ENCODE measurements at regions not wholly inside any gene's neighbourhood (a gene's known extent, or its start where the extent isn't known, plus 50 kb on each side); places are given as distances from the start of the nearest gene placed in this dataset.

DNA sequence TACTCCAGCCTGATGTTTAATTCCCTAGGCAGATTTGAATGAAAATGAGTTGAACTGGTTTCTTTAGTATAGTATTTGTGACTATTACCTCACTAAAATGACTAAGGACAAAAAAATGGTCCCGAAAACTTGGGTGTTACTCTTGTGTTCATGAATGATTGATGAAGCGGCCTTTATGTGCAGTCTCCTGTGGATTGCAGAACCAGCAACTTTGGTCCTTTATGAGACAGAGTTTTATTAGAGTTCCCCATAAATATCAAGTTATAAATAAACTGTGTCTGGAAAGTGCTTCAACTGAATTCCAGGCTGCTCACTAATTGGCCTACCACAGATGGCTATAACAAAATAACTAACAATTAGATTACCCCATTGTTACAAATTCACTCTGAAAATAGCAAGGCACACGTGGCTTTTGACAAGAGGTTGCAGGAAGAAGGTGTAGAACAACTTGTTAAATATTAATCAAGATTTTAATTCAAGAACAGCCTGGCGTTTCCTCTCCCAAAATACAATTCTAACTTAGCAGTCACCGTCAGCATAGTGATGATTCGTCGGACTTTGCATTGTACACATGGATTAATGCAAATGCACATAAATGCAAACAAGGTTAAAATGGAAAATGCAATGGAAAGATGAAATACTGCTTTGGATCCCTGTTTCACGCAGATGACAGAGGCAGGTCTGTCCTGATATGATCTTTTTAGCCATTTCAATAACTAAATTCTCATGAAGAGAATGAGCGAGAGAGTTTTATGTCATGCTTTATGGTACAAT lies 567.3 kb upstream of the ZNF717 start:
- DNase-seq = no peak

DNA sequence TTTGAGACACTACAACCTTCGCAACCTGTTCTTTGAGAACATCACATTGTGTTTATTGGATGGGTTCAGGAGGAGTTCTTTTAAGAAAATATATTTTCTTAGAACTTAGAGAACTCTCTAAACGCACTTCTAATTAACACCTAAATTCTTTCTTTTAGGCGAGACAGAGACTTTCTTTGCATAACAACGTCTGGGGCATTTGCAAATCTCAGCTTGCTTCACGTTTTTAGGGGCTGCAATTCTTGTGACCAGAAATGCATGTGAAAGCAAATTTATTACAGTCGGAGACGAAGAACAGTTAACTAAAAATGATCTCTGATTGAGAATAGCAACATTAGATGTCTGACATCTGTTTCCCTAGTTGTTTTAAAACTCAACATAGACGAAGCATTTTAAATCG lies 568.3 kb upstream of the ZNF717 start:
- DNase-seq = no peak

DNA sequence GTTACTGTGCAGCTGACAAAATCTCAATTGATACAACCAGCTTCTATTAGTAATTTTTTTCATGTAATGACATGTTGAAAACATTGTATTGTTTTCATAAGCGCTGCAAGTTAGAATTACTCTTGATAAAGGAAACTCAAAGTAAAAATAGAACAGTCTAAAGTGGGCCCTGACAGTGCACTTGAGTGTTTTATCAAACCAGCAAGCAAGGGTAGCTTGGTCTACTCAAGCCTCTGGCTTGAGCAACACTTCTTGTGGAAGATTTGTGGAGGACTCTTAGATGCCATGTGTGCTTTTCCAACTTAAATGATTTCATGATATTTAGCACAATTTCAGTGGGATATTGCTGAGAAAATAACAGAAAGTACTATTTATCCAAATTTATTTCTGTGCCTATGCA lies 575.7 kb upstream of the ZNF717 start:
- DNase-seq = no peak

DNA sequence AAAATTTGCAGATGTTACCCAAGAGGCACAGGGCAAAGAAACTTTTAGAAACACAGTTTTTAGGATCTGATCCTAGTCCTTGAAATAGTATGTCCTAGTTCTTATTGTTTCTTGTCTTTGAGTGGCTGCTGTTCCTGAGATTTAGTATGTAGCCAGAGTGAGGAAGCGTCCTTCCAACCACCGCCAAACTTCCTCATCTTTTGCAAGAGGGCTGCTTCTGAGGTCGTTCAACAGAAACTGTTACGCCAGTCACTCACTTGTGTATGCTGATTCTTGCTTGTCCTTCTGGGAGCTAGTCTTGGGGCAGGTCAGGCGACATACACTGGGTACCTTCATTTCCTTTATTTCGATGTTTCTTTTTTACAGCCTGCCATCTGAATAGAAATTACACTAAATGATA lies 577.3 kb upstream of the ZNF717 start:
- no peak for DNase-seq

DNA sequence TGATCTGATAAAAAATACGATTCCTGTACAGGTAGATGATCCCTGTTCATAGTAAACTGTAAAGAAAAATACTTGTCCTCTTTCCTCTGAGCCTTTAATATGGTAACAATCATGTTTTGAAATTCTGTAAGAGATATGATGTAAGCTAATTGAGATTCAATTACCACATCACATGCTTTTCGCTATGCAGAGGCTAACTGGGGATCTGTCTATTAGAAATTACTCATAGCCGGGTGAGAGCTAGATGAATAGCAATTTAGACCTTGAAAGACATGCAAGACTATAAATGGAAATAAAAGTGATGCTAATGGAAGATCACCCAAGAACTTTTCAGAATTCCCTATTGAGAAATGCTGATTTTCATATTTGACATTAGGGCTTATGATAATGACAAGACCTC lies 579.9 kb upstream of the ZNF717 start:
- no peak for DNase-seq

DNA sequence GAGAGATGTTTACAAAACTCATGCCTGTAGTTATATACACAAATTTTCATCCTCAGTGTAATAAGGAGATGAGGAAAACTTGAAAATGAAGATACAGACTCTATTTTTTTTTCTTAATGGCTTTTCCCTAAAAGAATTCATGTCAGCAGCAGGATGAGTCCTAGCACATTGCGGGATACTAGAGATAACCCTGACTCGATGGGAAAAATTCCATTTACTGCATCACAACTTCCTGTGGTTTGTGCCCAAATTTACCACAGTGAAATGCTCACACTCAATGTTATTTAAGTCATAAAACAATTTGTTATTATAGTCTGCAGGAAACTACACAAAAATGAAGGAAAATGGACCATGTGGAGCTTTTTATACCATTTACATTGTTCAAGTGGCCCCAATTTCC lies 581.9 kb upstream of the ZNF717 start:
- DNase-seq = peak; percentile 53

DNA sequence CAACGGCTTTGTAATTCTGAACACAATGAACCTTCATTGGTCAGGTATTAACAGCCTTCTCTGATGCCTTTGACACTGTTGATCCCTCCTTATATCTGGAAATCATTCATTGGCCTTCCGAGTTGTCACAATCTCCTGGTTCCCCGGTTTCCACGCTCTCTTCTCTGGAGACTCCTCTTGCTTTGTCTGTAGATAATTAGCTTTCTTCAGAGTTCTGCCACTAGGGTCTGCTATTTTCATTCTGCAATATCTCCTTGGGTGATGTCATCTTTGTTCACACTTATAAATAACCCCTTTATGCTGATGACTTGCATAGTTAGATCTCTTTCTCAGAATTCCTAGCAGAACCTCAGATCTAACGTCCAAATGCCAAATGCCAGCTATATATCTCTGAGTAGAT lies 583.8 kb upstream of the ZNF717 start:
- DNase-seq = peak; percentile 23

DNA sequence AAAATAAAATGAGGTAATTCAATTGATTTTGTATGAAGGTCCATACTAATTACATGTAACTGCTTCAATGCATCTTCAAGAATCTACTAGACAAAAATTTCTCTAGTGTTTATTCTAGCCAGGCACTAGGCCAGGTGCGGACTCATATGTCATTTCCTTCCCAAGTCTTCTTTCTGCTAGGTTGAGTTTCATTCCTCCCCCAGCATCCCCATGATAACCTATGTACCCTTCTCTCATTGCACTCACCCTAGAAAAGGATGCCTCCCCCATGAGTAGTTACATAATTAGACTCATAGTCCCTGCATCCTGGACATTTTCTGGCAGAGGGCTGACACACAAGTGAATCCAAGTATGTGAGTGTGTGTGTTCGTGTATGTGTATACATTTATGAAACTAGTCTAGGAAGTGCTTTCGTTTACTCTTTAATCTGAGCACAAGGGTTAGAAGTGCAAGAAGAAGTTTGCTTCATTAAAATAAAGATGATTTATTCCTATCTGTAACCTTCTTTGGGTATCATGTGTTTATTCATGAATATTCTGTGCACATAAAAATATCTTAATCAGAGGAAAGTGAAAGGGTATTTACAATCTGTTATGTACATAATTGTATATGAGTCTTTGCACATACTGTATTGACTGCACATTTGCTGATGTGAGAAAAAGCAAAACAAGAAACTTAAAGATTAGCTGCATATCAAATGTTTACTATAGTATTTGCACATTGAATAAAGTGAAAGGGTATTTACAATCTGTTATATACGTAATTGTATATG lies 585.6 kb upstream of the ZNF717 start:
- no peak for DNase-seq

DNA sequence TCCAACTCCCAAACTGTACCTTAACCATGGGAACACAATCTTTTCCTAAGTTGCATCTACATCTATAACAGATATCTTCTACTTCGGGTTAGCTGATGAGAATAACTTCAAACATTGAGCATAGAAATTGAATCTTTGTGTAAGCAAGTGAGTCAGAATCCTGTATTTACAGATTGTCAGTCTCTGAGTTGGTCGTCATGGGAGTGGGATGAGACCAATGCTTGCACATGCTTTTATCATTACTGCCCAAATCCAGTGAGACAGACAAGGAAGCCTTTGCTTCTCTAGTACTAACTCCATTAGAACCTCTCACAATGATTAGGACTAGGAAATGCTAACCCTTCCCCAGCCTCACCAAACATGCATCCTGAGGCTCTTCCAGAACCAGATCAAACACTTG lies 587.1 kb upstream of the ZNF717 start:
- no peak for DNase-seq

DNA sequence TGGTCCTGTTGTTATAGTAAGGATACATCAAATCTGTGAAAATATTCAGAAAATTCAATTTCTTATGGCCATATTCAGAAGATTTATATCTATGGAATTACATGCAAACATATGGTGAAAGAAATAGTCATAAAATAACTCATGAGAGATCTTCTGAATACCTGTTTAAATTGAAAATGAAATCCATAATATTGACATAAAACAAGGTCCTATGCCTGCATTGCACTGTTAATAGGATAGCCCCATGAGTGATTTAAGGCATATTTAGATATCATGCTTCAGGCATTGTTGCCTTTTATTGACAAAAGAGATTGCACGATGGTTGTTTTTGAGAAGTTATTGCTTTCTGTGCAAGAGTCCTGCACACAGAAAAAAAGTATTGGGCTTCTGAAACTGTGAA lies 591.7 kb upstream of the ZNF717 start:
- DNase-seq = no peak

DNA sequence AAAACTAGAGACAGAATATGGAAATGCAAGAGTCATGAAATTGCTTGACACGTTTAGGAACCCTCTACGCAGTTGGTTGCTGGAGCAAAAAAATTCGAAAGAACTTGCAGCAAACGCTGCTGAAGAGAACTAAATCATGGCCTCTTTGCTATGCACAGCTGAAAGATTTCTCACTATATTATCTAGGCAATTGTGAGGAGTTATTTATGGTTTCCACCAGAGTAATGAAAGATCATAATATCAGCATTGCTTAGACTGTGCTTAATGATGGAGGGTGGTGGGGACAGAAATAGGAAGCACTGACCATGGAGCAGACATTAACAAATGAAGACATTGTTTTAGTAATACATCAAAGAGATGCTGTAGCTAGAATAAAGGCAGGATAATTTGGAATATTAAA lies 593.4 kb upstream of the ZNF717 start:
- DNase-seq = no peak

DNA sequence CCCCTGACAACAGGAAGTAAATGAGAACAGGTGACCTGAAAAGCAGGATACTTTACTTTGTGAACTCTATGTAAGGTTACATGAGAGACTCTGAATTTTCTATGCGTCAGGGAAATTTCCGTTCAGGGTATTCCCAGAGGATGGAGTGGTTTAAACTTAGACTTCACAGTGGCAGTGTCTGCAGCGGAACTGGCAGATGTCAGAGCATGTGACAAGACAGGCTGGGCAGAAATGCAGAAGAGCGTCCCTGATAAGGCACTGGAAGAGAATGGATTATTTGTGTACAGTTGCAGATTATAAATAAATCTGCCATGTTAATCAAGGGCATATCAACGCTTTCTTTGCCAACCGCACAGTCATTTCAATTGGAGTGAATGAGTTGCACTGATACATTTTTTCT lies 598.4 kb upstream of the ZNF717 start:
- DNase-seq = no peak

DNA sequence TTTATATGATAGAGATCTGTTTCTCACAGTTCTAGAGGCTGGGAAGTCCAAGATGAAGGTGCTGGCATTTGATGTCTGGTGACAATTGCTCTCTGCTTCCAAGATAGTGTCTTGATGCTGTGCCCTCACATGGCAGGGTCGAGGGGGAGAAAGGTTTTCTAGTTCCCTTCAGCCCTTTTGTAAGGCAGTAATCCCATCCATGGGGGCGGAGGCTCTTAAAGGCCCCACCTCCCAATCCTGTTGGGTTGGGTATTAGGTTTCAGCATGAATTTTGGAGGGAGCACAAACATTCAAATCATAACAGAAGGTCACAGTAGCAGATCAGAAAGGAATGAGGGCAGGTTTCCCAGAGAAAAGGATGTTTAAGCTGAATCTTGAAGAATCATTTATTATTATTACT lies 601.7 kb upstream of the ZNF717 start:
- DNase-seq = no peak

DNA sequence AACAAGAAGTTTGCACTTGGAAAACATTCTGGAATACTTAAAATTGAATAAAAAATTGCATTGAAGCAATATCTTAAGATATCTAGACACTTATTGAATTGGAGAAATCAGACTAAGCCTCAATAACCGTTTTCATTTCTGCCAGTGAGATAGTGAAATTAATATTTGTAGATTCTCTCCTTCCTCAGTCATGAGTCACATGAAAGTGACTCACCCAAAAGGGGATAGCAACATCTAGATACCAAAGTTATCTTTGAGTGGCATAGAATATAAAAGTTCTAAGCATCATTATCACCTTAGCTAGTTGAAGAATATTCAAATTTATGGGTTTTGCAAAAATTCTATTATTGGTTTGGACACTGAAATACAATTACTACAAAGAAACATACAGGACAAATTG lies 614.8 kb upstream of the ZNF717 start:
- DNase-seq = no peak

DNA sequence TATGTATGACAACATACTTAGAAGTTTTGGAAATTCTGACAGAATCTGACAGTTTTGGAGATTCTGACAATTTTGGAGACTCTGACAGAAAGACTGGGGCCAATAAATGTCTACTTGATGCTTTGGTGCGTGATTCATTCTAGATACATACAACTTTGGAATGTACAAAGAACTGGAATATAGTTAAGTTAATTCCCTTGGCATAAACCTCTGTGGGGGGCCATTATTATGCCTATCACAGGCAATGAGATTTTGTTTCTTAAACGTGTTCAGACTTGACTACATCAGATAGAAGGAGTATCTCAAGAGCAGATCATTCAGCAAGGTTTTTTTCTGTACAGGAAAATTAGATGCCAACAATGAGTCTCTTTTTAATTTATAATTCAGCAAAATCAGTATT lies 617.6 kb upstream of the ZNF717 start:
- DNase-seq = peak; percentile 19

DNA sequence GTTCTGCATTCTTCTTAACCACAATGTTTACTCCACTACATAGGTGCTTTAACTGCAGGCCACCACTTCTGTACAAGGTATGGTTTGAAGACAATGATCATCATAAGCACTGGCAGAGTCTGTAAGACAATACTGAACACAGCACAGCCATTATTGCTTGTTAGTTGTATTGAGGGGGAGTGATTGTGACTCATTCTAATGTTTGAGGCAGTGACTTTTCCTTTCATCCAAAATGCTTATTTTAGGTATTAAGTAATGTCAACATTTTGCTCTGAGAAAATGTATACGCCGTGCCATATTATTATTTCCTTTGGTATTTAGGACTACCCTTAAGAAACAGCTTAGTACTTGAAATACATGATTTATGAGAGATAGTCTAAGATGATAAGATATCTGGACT lies 618.2 kb upstream of the ZNF717 start:
- DNase-seq = peak; percentile 31

DNA sequence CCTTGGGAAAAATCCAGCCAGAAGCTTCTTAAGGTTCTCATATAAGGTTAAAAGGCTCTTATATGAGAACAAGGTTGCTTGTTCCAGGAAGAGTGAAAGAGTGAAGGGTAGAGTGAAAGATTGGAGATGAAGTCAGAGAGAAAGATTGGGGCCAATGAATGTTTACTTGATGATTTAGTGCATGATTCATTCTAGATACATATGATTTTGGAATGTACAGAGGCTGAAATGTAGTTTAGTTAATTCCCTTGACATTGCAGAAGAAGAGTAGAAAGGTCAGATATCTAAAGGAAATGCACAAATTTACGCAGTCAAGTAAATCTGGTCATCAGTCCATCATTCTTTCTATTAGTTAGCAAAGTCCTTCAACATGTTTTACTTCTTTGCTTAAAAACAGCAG lies 619.8 kb upstream of the ZNF717 start:
- peak; percentile 55 for DNase-seq

DNA sequence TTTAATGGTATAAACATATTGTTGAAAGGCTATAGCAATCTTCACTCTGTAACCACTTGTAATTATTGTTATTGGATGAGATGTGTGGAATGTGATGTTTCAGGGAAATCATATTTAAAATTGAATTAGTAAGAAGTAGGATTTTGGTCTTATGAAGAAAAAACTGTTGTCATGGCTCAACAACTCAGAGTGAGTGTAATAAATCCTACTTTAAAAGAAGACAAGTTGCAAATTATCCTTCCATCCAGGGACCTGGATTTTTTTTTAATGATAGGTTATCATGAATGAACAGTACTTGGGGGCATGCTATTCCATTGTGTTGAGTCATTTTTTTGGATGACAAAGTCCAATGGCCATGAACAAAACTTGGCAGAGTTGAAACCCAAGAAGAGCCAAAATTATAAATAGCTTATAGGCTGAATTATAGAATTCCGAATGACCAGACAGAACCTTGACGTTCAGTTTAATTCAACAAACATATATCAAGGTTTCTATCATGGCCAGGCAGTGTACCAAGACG lies 625.5 kb upstream of the ZNF717 start:
- DNase-seq = peak; percentile 73

DNA sequence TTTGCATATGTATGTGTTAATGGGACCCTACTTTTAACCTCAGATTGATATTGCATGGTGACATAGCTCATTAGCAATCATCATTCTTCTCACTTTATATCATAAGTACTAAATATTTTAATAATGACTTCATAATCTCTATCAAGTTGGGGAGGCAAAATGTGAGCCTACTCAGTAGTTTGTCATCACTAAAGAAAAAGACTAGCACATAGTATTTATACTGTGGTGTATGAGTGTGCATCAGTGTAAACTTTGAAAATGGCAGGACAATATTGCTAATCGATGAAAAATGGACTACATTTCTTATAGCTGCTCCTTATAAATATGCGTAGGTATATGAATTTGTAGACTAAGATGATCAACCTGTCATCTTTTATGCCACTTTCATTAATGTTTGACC lies 624.5 kb upstream of the ROBO2 start:
- no peak for DNase-seq

DNA sequence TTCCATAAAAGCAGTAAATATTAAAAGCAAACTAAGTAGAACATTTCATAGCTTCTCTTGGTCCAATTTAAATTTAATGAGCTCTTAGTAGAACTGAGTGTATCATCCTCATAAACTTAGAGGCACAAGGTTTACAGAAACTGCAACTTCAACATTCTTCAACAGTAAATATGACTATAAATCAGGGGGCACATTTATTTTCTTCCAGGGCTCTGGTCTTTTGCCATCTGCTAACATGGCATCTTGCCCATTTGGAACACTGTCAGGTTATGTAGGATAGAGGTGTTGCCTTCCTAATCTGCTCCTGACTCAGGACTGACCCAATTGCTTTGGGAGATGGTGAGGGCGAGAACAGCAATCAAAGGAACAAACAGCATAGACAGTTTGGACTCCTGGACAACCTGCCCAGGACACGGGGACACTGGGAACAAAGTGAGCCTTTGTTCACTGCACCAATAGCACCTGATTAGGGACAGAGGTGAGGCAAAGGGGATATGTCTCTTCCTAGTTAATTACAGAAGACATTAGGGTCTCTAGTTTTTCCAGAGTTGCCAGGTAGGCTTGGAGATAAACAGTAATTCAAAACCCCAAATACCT lies 610.2 kb upstream of the ROBO2 start:
- no peak for DNase-seq

DNA sequence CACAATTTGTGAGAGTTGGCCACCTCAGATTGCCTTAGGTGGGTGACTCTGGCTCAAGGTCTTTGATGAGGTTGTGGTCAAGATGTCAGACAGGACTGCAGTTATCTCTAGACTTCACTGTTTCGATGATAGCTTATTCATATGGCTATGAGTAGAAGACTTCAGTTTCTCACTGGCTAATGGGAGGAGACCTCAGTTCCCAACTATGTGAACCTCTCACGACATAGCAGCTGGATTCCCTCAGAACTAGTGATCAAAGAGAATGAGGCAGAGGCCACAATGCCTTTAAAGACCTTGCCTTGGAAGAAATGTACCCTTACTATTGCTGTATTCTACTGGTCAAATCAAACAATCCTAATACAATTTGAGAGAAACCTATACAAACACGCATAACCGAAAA lies 607.5 kb upstream of the ROBO2 start:
- peak; percentile 11 for DNase-seq

DNA sequence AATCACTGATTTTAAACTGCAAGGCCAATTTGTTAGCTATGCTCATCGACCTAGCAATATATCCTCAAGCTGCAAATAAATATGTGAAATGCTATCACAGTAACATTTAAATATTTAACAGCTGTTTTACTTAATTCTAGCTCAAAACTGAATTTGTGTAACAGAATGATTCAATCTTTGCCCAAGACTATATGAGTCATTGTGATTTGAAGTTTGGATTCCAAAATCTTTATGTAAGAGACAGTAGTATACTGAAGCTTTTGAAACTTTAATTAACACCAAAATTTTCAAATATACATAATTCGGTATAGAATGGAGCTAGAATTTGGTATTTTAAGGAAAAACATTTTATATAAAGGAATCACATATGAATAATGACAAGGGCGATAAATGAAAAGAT lies 603.0 kb upstream of the ROBO2 start:
- DNase-seq = peak; percentile 28

DNA sequence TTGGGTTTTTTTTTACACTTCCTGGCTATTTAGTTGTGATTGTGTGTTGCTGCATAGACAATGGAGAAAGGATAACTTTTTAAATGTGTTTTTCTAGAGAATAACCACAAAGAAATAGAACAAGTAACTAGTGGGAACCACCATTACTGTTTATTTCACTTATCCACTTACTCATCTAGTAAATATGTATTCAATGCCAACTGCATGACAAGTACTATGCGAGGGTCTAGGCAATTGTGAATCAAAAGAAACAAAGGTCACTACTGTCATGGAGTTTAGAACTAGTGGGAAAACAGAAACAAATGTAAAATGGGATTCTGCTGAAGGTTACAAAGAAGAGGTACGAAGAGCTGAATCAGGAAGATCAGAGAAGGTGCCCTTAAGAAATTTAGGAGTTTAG lies 600.9 kb upstream of the ROBO2 start:
- DNase-seq = peak; percentile 1

DNA sequence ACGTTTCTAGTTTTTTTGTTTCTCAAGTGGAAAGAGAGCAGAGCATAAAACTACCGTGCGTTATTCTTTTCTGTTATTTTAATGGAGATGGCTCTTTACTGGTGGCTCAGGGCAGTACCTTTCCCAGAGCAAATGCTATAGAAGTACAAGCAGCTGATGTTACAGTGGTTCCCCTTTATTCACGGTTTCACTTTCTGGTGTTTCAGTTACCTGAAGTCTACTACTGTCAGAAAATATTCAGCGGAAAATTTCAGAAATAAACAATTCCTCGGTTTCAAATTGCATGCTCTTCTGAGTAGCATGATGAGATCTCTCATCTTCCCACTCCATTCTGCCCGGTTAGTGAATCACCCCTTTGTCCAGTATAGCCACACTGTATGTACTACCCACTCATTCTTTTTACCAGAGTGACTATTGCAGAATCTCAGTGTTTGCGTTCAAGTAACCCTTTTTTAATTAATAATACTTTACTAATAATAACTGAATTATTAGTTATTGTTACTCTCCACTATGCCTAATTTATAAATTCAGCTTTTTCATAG lies 597.5 kb upstream of the ROBO2 start:
- DNase-seq = no peak
